Endothelial cell of umbilical vein (primary cell): ENCODE measurements at regions not wholly inside any gene's neighbourhood (a gene's known extent, or its start where the extent isn't known, plus 50 kb on each side); places are given as distances from the start of the nearest gene placed in this dataset.

Source experiments
- EZH2 ChIP-seq: IDR thresholded peaks from 2 replicates; pipeline ENCODE4 v1.6.1; 2012; ENCODE audit warnings: borderline replicate concordance, low read depth, mild to moderate bottlenecking, moderate library complexity, low read length, inconsistent platforms; ENCODE audit not compliant: severe bottlenecking
- TF ChIP-seq, protein P1 (sequence below), 2 donors: IDR thresholded peaks; 1 replicate in 1 of 2; 2 replicates in 1 of 2; pipeline ENCODE4 v1.5.1; 2011; ENCODE audit warnings: low read length in 2 of 2, mild to moderate bottlenecking in 2 of 2, moderate library complexity in 2 of 2, control low read depth in 1 of 2, inconsistent platforms in 1 of 2, low read depth in 1 of 2; ENCODE audit not compliant: insufficient read depth in 1 of 2; ENCODE audit errors: extremely low read depth in 1 of 2

DNA sequence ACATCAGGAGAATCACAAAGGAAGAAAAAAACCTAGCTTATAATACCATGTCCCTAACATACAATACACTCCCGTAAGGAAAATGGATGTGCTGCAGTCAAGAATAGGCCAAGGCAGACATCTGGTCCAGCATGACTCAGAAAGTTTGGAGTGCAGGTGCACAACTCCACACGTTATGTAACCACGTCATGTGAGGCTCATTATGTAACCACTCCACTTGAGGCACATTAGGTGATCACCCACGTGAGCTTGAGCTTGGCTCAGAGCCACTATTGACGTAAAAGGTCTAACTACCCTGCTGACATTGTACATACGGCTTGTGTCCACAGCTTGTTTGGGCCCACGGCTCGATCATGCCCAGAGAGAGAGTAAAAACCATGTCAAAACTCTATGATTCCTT is 99.8 kb upstream of the C1orf21 start:
- TF ChIP-seq, protein P1, sequence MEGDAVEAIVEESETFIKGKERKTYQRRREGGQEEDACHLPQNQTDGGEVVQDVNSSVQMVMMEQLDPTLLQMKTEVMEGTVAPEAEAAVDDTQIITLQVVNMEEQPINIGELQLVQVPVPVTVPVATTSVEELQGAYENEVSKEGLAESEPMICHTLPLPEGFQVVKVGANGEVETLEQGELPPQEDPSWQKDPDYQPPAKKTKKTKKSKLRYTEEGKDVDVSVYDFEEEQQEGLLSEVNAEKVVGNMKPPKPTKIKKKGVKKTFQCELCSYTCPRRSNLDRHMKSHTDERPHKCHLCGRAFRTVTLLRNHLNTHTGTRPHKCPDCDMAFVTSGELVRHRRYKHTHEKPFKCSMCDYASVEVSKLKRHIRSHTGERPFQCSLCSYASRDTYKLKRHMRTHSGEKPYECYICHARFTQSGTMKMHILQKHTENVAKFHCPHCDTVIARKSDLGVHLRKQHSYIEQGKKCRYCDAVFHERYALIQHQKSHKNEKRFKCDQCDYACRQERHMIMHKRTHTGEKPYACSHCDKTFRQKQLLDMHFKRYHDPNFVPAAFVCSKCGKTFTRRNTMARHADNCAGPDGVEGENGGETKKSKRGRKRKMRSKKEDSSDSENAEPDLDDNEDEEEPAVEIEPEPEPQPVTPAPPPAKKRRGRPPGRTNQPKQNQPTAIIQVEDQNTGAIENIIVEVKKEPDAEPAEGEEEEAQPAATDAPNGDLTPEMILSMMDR (IDR thresholded peaks at IDR 0.05; ENCODE audit: extremely low read depth in 1 of 2, insufficient read depth in 1 of 2, low read depth in 1 of 2, low read length in 2 of 2), result no peak
- no peak for TF ChIP-seq EZH2
